ENCODE measurements at regions not wholly inside any gene's neighbourhood (a gene's known extent, or its start where the extent isn't known, plus 50 kb on each side); places are given as distances from the start of the nearest gene placed in this dataset.

GRCh38 chr2:235332240-235332890 lies 161.5 kb upstream of the AGAP1 start:
- TF ChIP-seq POLR2A (IDR thresholded peaks at IDR 0.05) (no peak), CTCF (IDR thresholded peaks at IDR 0.05) (no peak)
- H3K4me3 ChIP-seq: no peak overlapping the region
- H3K27ac ChIP-seq: no peak overlapping the region
- no peak for DNase-seq
- H3K4me1 ChIP-seq: no peaks in the 10 kb centered on the region
- no peaks in the 10 kb centered on the region for H3K36me3 ChIP-seq (ENCODE audit: low read depth, missing control alignments)
- intact Hi-C loops (cut with DNase I; ENCODE audit: low total_unique reads): no loop called here
- no peaks in the 10 kb centered on the region for H3K9me3 ChIP-seq
- WGBS, 2 donors: 90 to 93% methylated on average over 5 of the region's 5 CpGs
- H3K27me3 ChIP-seq: no peaks in the 10 kb centered on the region

- Histone ChIP-seq H3K4me1 (no peaks in the 10 kb centered on the region), H3K36me3 (ENCODE audit: low read depth, missing control alignments) (no peaks in the 10 kb centered on the region), H3K27me3 (no peaks in the 10 kb centered on the region), H3K27ac (no peak overlapping the region), H3K9me3 (no peaks in the 10 kb centered on the region), H3K4me3 (no peak overlapping the region)
- TF ChIP-seq POLR2A (IDR thresholded peaks at IDR 0.05) (no peak), CTCF (IDR thresholded peaks at IDR 0.05) (no peak)
- intact Hi-C loops (cut with DNase I; ENCODE audit: low total_unique reads): no loop called here
- 49 to 52% methylated on average over 5 of the region's 5 CpGs for whole genome bisulfite sequencing, 2 donors
- DNase-seq: no peak
Measured at GRCh38 chr2:235333076-235333475, 160.8 kb upstream of the AGAP1 start.

- 72 to 81% methylated on average over 4 of the region's 4 CpGs for WGBS, 2 donors
- DNase-seq: no peak
- H3K27me3 ChIP-seq: no peaks in the 10 kb centered on the region
Measured at GRCh38 chr2:235334179-235334578, 159.7 kb upstream of the AGAP1 start.

GRCh38 chr2:235343156-235343774 lies 150.6 kb upstream of the AGAP1 start:
- TF ChIP-seq POLR2A (IDR thresholded peaks at IDR 0.05): no peak
- no peak for TF ChIP-seq CTCF (IDR thresholded peaks at IDR 0.05)
- WGBS, 2 donors: 61 to 64% methylated on average over 9 of the region's 9 CpGs
- H3K36me3 ChIP-seq (ENCODE audit: low read depth, missing control alignments): no peaks in the 10 kb centered on the region
- no peaks in the 10 kb centered on the region for H3K9me3 ChIP-seq
- H3K27ac ChIP-seq: no peak overlapping the region
- intact Hi-C loops (cut with DNase I; ENCODE audit: low total_unique reads): no loop called here
- no peak for DNase-seq
- H3K27me3 ChIP-seq: no peaks in the 10 kb centered on the region
- H3K4me3 ChIP-seq: no peak overlapping the region
- no peaks in the 10 kb centered on the region for H3K4me1 ChIP-seq

More at GRCh38 chr2:235334179-235334578, 159.7 kb upstream of the AGAP1 start:
- TF ChIP-seq CTCF (IDR thresholded peaks at IDR 0.05): no peak
- TF ChIP-seq POLR2A (IDR thresholded peaks at IDR 0.05): no peak
- Histone ChIP-seq H3K4me1 (no peaks in the 10 kb centered on the region), H3K36me3 (ENCODE audit: low read depth, missing control alignments) (no peaks in the 10 kb centered on the region), H3K27ac (no peak overlapping the region), H3K9me3 (no peaks in the 10 kb centered on the region), H3K4me3 (no peak overlapping the region)
- intact Hi-C loops (cut with DNase I; ENCODE audit: low total_unique reads): no loop called here

GRCh38 chr2:235343869-235344268 lies 150.0 kb upstream of the AGAP1 start:
- Histone ChIP-seq H3K4me3 (no peak overlapping the region), H3K27me3 (no peaks in the 10 kb centered on the region), H3K27ac (no peak overlapping the region), H3K9me3 (no peaks in the 10 kb centered on the region), H3K36me3 (ENCODE audit: low read depth, missing control alignments) (no peaks in the 10 kb centered on the region), H3K4me1 (no peaks in the 10 kb centered on the region)
- TF ChIP-seq CTCF (IDR thresholded peaks at IDR 0.05) (no peak), POLR2A (IDR thresholded peaks at IDR 0.05) (no peak)
- no peak for DNase-seq
- 25 to 31% methylated on average over 10 of the region's 10 CpGs for WGBS, 2 donors
- intact Hi-C loops (cut with DNase I; ENCODE audit: low total_unique reads): no loop called here

Measured in testis (tissue), 2 donors.